Neural cell (in vitro differentiated cells): ENCODE measurements at regions not wholly inside any gene's neighbourhood (a gene's known extent, or its start where the extent isn't known, plus 50 kb on each side); places are given as distances from the start of the nearest gene placed in this dataset.

Source experiments
- H2AFZ ChIP-seq: fragments of 200-600, 300-800 bp; sonication (generic), shearing (Covaris generic); 2 replicates; pipeline ENCODE4 v1.6.0; 2014; ENCODE audit warnings: low read depth, mild to moderate bottlenecking, antibody characterized with exemption, low read length, moderate library complexity
- H3F3A ChIP-seq: fragments of 200-600 bp; shearing (Covaris generic); 2 replicates; pipeline ENCODE4 v1.6.1; 2016; ENCODE audit warnings: mild to moderate bottlenecking, moderate library complexity, mixed read lengths, antibody characterized with exemption, low read length; ENCODE audit not compliant: insufficient read depth, poor library complexity, severe bottlenecking
- H3K27ac ChIP-seq: fragments of 200-600, 300-800 bp; sonication (generic), shearing (Covaris generic); 2 replicates; pipeline ENCODE4 v1.5.1; 2014; ENCODE audit warnings: mild to moderate bottlenecking, low read length, moderate library complexity
- H3K27me3 ChIP-seq: fragments of 300-800, 200-600 bp; sonication (generic), shearing (Covaris generic); 2 replicates; pipeline ENCODE4 v1.6.0; 2014; ENCODE audit warnings: mild to moderate bottlenecking, low read depth, low read length, moderate library complexity; ENCODE audit not compliant: insufficient read depth
- H3K36me3 ChIP-seq: fragments of 300-800, 200-600 bp; sonication (generic), shearing (Covaris generic); 2 replicates; pipeline ENCODE4 v1.5.1; 2014; ENCODE audit warnings: mild to moderate bottlenecking, antibody characterized with exemption, low read length, moderate library complexity; ENCODE audit not compliant: insufficient read depth
- H3K4me2 ChIP-seq: fragments of 300-800, 200-600 bp; sonication (generic), shearing (Covaris generic); 2 replicates; pipeline ENCODE4 v1.6.0; 2014; ENCODE audit warnings: mild to moderate bottlenecking, low read length
- H3K4me3 ChIP-seq: fragments of 300-800, 200-600 bp; sonication (generic), shearing (Covaris generic); 2 replicates; pipeline ENCODE4 v1.5.1; 2014; ENCODE audit warnings: mild to moderate bottlenecking, low read length, moderate library complexity
- H3K79me2 ChIP-seq: fragments of 200-600 bp; shearing (Covaris generic); replicated peaks from 2 replicates; pipeline ENCODE4 v1.6.0; 2014; ENCODE audit warnings: mild to moderate bottlenecking, low read length, moderate library complexity; ENCODE audit not compliant: insufficient read depth
- H3K9ac ChIP-seq: fragments of 300-800, 200-600 bp; sonication (generic), shearing (Covaris generic); 2 replicates; pipeline ENCODE4 v1.6.1; 2016; ENCODE audit warnings: mild to moderate bottlenecking, low read length, mixed read lengths
- H3K9me2 ChIP-seq: fragments of 200-600 bp; shearing (Covaris generic); 2 replicates; pipeline ENCODE4 v1.6.1; 2016; ENCODE audit warnings: mild to moderate bottlenecking, low read length, mixed read lengths; ENCODE audit not compliant: insufficient read depth
- H3K9me3 ChIP-seq: fragments of 200-600, 300-800 bp; sonication (generic), shearing (Covaris generic); 2 replicates; pipeline ENCODE4 v1.6.1; 2016; ENCODE audit warnings: mild to moderate bottlenecking, mixed run types, low read length, moderate library complexity, mixed read lengths
- H4K20me1 ChIP-seq: fragments of 200-600 bp; shearing (Covaris generic); 2 replicates; pipeline ENCODE4 v1.6.1; 2016; ENCODE audit warnings: mild to moderate bottlenecking, mixed run types; ENCODE audit not compliant: insufficient read depth
- CTCF ChIP-seq: fragments of 450-650 bp; IDR thresholded peaks from 2 replicates; pipeline ENCODE4 v1.5.1; 2014; ENCODE audit warnings: antibody characterized with exemption, mild to moderate bottlenecking, moderate library complexity; ENCODE audit not compliant: poor library complexity, severe bottlenecking
- EP300 ChIP-seq: fragments of 450-650 bp; conservative IDR thresholded peaks from 2 replicates; pipeline ENCODE4 v1.6.1; 2014; ENCODE audit warnings: antibody characterized with exemption, mild to moderate bottlenecking, moderate library complexity; ENCODE audit not compliant: poor library complexity, severe bottlenecking
- EZH2 ChIP-seq: fragments of 200-600, 300-800 bp; shearing (Covaris generic), sonication (generic); IDR thresholded peaks from 2 replicates; pipeline ENCODE4 v1.6.1; 2014; ENCODE audit warnings: antibody characterized with exemption, low read length, borderline replicate concordance, mild to moderate bottlenecking; ENCODE audit not compliant: insufficient read depth, poor library complexity, severe bottlenecking
- MXI1 ChIP-seq: fragments of 450-650 bp; conservative IDR thresholded peaks from 2 replicates; pipeline ENCODE4 v1.6.1; 2014; ENCODE audit warnings: antibody characterized with exemption, mild to moderate bottlenecking; ENCODE audit not compliant: poor library complexity, severe bottlenecking
- POLR2AphosphoS5 ChIP-seq: IDR thresholded peaks from 2 replicates; pipeline ENCODE4 v1.6.1; 2012
- RAD21 ChIP-seq: fragments of 450-650 bp; conservative IDR thresholded peaks from 2 replicates; pipeline ENCODE4 v1.6.1; 2014; ENCODE audit warnings: antibody characterized with exemption, mild to moderate bottlenecking, moderate library complexity
- REST ChIP-seq: IDR thresholded peaks from 2 replicates; pipeline ENCODE4 v1.6.1; 2012; ENCODE audit warnings: borderline replicate concordance
- SMC3 ChIP-seq: fragments of 450-650 bp; conservative IDR thresholded peaks from 2 replicates; pipeline ENCODE4 v1.6.1; 2014; ENCODE audit warnings: antibody characterized with exemption, mild to moderate bottlenecking, moderate library complexity; ENCODE audit not compliant: poor library complexity
- TAF1 ChIP-seq: IDR thresholded peaks from 2 replicates; pipeline ENCODE4 v1.6.1; 2012; ENCODE audit warnings: low read depth

- TF ChIP-seq EZH2 (no peak), CTCF (no peak), EP300 (no peak), REST (no peak), TAF1 (no peak), SMC3 (no peak), POLR2AphosphoS5 (no peak), MXI1 (no peak), RAD21 (no peak)
- no peaks in the 10 kb centered on the region for H3K9me2 ChIP-seq
- no peak overlapping the region for H3K4me2 ChIP-seq
- no peak overlapping the region for H3K4me3 ChIP-seq
- H2AFZ ChIP-seq = no peak overlapping the region
- no peak overlapping the region for H3K9ac ChIP-seq
- no peaks in the 10 kb centered on the region for H3K27me3 ChIP-seq
- H3K27ac ChIP-seq = no peak overlapping the region
- no peaks in the 10 kb centered on the region for H3F3A ChIP-seq
- H3K9me3 ChIP-seq = no peaks in the 10 kb centered on the region
- no peaks in the 10 kb centered on the region for H3K36me3 ChIP-seq
- no peaks in the 10 kb centered on the region for H3K79me2 ChIP-seq
- H4K20me1 ChIP-seq = no peaks in the 10 kb centered on the region
Observed at GRCh38 chr6:48449002-48449401, 338.0 kb upstream of the PTCHD4 start.

GRCh38 chr6:48447251-48447650, 336.3 kb upstream of the PTCHD4 start:
- no peaks in the 10 kb centered on the region for H3K9me2 ChIP-seq
- H3K9me3 ChIP-seq = no peaks in the 10 kb centered on the region
- H3K79me2 ChIP-seq = no peaks in the 10 kb centered on the region
- H3K36me3 ChIP-seq = no peaks in the 10 kb centered on the region
- H3K27ac ChIP-seq = no peak overlapping the region
- TF ChIP-seq TAF1 (no peak), MXI1 (no peak), CTCF (no peak), EZH2 (no peak), RAD21 (no peak), POLR2AphosphoS5 (no peak), EP300 (no peak), REST (no peak), SMC3 (no peak)
- H3K9ac ChIP-seq = no peak overlapping the region
- no peaks in the 10 kb centered on the region for H3K27me3 ChIP-seq
- H4K20me1 ChIP-seq = no peaks in the 10 kb centered on the region
- no peaks in the 10 kb centered on the region for H3F3A ChIP-seq
- H2AFZ ChIP-seq = no peak overlapping the region
- no peak overlapping the region for H3K4me2 ChIP-seq
- no peak overlapping the region for H3K4me3 ChIP-seq
